Liver (tissue), 8 donors: ENCODE measurements at regions not wholly inside any gene's neighbourhood (a gene's known extent, or its start where the extent isn't known, plus 50 kb on each side); places are given as distances from the start of the nearest gene placed in this dataset.

Experiments used
- DNase-seq: peaks from one replicate; pipeline ENCODE4 v3.0.0-alpha.2; 2017; ENCODE audit warnings: low spot score
- H3K27ac ChIP-seq, 2 donors: one replicate each; pipeline ENCODE4 v1.7.0; 2013; ENCODE audit warnings: inconsistent platforms in 2 of 2, low read length in 2 of 2, control low read depth in 1 of 2, low read depth in 1 of 2, mild to moderate bottlenecking in 1 of 2
- H3K27me3 ChIP-seq, 4 donors: one replicate each; pipeline versions ENCODE4 v1.6.1 to v1.7.0; 2013; ENCODE audit warnings: low read length in 3 of 4, inconsistent platforms in 1 of 4, mild to moderate bottlenecking in 1 of 4, moderate library complexity in 1 of 4; ENCODE audit not compliant: control insufficient read depth in 4 of 4, insufficient read depth in 4 of 4
- H3K36me3 ChIP-seq, 4 donors: one replicate each; pipeline versions ENCODE4 v1.6.1 to v1.7.0; 2013; ENCODE audit warnings: low read length in 3 of 4, mild to moderate bottlenecking in 3 of 4, low read depth in 1 of 4, moderate library complexity in 1 of 4; ENCODE audit not compliant: control insufficient read depth in 4 of 4, insufficient read depth in 3 of 4
- H3K4me1 ChIP-seq, 4 donors: one replicate each; pipeline versions ENCODE4 v1.6.1 to v1.7.0; 2013; ENCODE audit warnings: low read length in 3 of 4, mild to moderate bottlenecking in 3 of 4, moderate library complexity in 1 of 4; ENCODE audit not compliant: control insufficient read depth in 4 of 4, insufficient read depth in 4 of 4
- H3K4me3 ChIP-seq, 3 donors: one replicate each; pipeline versions ENCODE4 v1.6.1 to v1.7.0; 2013; ENCODE audit warnings: low read length in 3 of 3, control low read depth in 1 of 3, low read depth in 1 of 3, mild to moderate bottlenecking in 1 of 3
- H3K9ac ChIP-seq, 2 donors: one replicate each; pipeline ENCODE4 v1.7.0; 2013; ENCODE audit warnings: low read length in 2 of 2, mild to moderate bottlenecking in 2 of 2, moderate library complexity in 2 of 2, control low read depth in 1 of 2, low read depth in 1 of 2
- H3K9me3 ChIP-seq, 4 donors: one replicate each; pipeline versions ENCODE4 v1.6.1 to v1.7.0; 2013; ENCODE audit warnings: low read length in 3 of 4; ENCODE audit not compliant: control insufficient read depth in 4 of 4
- ATF3 ChIP-seq: IDR thresholded peaks from 2 replicates; pipeline ENCODE4 v1.6.1; 2016; ENCODE audit warnings: antibody characterized with exemption
- CTCF ChIP-seq: fragments of 150-350 bp; IDR thresholded peaks from 2 replicates; pipeline ENCODE4 v1.5.1; 2017; ENCODE audit warnings: improper control_type of control experiment, low read depth, low read length; ENCODE audit not compliant: missing input control
- EGR1 ChIP-seq, 2 donors: IDR thresholded peaks; 2 replicates each; pipeline ENCODE4 v1.6.1; 2016 to 2018; ENCODE audit warnings: antibody characterized with exemption in 2 of 2, low read depth in 2 of 2
- FOXA1 ChIP-seq: IDR thresholded peaks from 2 replicates; pipeline ENCODE4 v1.6.1; 2016; ENCODE audit warnings: antibody characterized with exemption
- FOXA2 ChIP-seq: IDR thresholded peaks from 2 replicates; pipeline ENCODE4 v1.6.1; 2016; ENCODE audit warnings: antibody characterized with exemption
- GABPA ChIP-seq, 2 donors: IDR thresholded peaks in 1 of 2; conservative IDR thresholded peaks in 1 of 2; 2 replicates each; pipeline ENCODE4 v1.6.1; 2016; ENCODE audit warnings: antibody characterized with exemption in 2 of 2, mild to moderate bottlenecking in 1 of 2, moderate library complexity in 1 of 2
- HNF4A ChIP-seq, 2 donors: conservative IDR thresholded peaks; 2 replicates each; pipeline ENCODE4 v1.6.1; 2016; ENCODE audit warnings: antibody characterized with exemption in 2 of 2, mild to moderate bottlenecking in 2 of 2
- HNF4G ChIP-seq: IDR thresholded peaks from 2 replicates; pipeline ENCODE4 v1.6.1; 2016; ENCODE audit warnings: antibody characterized with exemption
- JUND ChIP-seq, 2 donors: IDR thresholded peaks; 2 replicates each; pipeline ENCODE4 v1.6.1; 2016; ENCODE audit warnings: antibody characterized with exemption in 2 of 2
- NR2F2 ChIP-seq: IDR thresholded peaks from 2 replicates; pipeline ENCODE4 v1.6.1; 2016; ENCODE audit warnings: antibody characterized with exemption
- RAD21 ChIP-seq, 2 donors: IDR thresholded peaks; 2 replicates each; pipeline ENCODE4 v1.6.1; 2016; ENCODE audit warnings: antibody characterized with exemption in 2 of 2, mild to moderate bottlenecking in 2 of 2
- RXRA ChIP-seq, 2 donors: IDR thresholded peaks; 2 replicates each; pipeline ENCODE4 v1.6.1; 2017 to 2018; ENCODE audit warnings: antibody characterized with exemption in 2 of 2, mild to moderate bottlenecking in 1 of 2
- TAF1 ChIP-seq: conservative IDR thresholded peaks from 2 replicates; pipeline ENCODE4 v1.6.1; 2016; ENCODE audit warnings: antibody characterized with exemption, mild to moderate bottlenecking
- YY1 ChIP-seq: IDR thresholded peaks from 2 replicates; pipeline ENCODE4 v1.6.1; 2016; ENCODE audit warnings: antibody characterized with exemption, mild to moderate bottlenecking
- ZBTB33 ChIP-seq: IDR thresholded peaks from 2 replicates; pipeline ENCODE4 v1.6.1; 2016; ENCODE audit warnings: antibody characterized with exemption
- WGBS: extraction: QIAGEN DNeasy Blood & Tissue Kit; methylation state at CpG from one replicate; pipeline ENCODE4 v1.1.7; 2013; 5-methylcytosine and 5-hydroxymethylcytosine counted together
- TF ChIP-seq, protein P1 (sequence below): IDR thresholded peaks from 2 replicates; pipeline ENCODE4 v1.6.1; 2016; ENCODE audit warnings: antibody characterized with exemption
- donor health status: healthy.
- donor health status: healthy.
- donor health status: healthy.
- donor health status: healthy.
- donor health status: healthy.

GRCh38 chr5:2887481-2888348, 136.2 kb upstream of the IRX2 start:
- Histone ChIP-seq H3K27ac (no peak overlapping the region), H3K9me3 (peaks cover 0 to 2% (median under 1%) of the 10 kb centered on the region in 4 donors), H3K36me3 (no peaks in the 10 kb centered on the region), H3K4me3 (no peak overlapping the region), H3K9ac (no peak overlapping the region), H3K27me3 (no peaks in the 10 kb centered on the region), H3K4me1 (no peaks in the 10 kb centered on the region)
- TF ChIP-seq EGR1 (IDR thresholded peaks at IDR 0.05; ENCODE audit: low read depth in 2 of 2) (no peak), JUND (IDR thresholded peaks at IDR 0.05) (no peak), HNF4A (conservative IDR thresholded peaks at IDR 0.05) (no peak), TAF1 (no peak), ZBTB33 (no peak), HNF4G (no peak), NR2F2 (no peak), YY1 (no peak), ATF3 (no peak), RXRA (IDR thresholded peaks at IDR 0.05) (no peak), RAD21 (IDR thresholded peaks at IDR 0.05) (no peak), GABPA (IDR thresholded peaks at IDR 0.05 in 1 of 2, conservative IDR thresholded peaks at IDR 0.05 in 1 of 2) (no peak)
- TF ChIP-seq, protein P1, sequence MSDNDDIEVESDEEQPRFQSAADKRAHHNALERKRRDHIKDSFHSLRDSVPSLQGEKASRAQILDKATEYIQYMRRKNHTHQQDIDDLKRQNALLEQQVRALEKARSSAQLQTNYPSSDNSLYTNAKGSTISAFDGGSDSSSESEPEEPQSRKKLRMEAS: no peak
- WGBS: 73% methylated on average over 7 of the region's 7 CpGs
- no peak for DNase-seq

DNA sequence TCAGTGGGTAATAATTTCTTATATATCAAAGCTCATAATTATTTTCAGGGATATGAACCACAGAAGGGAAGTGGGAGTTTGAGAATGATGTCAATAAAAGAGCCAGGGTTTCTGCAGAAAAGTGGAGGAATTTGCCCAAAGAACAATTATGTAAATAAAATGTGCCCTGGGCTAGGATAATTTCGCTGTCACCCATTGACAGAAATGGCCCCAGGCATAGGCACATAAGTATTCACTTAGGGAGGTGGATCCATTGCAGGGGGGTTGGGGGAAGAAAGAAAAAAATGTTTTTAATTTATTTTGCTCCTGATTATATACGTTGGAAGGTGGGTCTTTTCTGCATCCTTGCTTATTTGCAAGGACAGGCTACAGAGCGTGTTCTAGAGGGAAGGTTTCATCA, 135.1 kb upstream of the IRX2 start:
- no peaks in the 10 kb centered on the region for H3K36me3 ChIP-seq
- WGBS: 63% methylated on average over 3 of the region's 3 CpGs
- peaks cover 0 to 2% (median under 1%) of the 10 kb centered on the region in 4 donors for H3K9me3 ChIP-seq

More for the DNA sequence above, 135.1 kb upstream of the IRX2 start:
- Histone ChIP-seq H3K4me1 (no peaks in the 10 kb centered on the region), H3K4me3 (no peak overlapping the region), H3K27me3 (no peaks in the 10 kb centered on the region), H3K9ac (no peak overlapping the region), H3K27ac (no peak overlapping the region)
- DNase-seq: no peak
- TF ChIP-seq TAF1 (no peak), RAD21 (IDR thresholded peaks at IDR 0.05) (no peak), EGR1 (IDR thresholded peaks at IDR 0.05; ENCODE audit: low read depth in 2 of 2) (no peak), GABPA (IDR thresholded peaks at IDR 0.05 in 1 of 2, conservative IDR thresholded peaks at IDR 0.05 in 1 of 2) (no peak), JUND (IDR thresholded peaks at IDR 0.05) (no peak), ATF3 (no peak), FOXA2 (no peak), RXRA (IDR thresholded peaks at IDR 0.05) (no peak), NR2F2 (no peak), FOXA1 (no peak), CTCF (no peak), HNF4A (conservative IDR thresholded peaks at IDR 0.05) (no peak), ZBTB33 (no peak), YY1 (no peak)
- TF ChIP-seq, protein P1: no peak
